ENCODE measurements at regions not wholly inside any gene's neighbourhood (a gene's known extent, or its start where the extent isn't known, plus 50 kb on each side); places are given as distances from the start of the nearest gene placed in this dataset.
"Not testable (repeated sequence)": the region's sequence is repeated elsewhere in the genome, so short reads cannot be mapped to it uniquely, and the experiment has no call there.

DNA sequence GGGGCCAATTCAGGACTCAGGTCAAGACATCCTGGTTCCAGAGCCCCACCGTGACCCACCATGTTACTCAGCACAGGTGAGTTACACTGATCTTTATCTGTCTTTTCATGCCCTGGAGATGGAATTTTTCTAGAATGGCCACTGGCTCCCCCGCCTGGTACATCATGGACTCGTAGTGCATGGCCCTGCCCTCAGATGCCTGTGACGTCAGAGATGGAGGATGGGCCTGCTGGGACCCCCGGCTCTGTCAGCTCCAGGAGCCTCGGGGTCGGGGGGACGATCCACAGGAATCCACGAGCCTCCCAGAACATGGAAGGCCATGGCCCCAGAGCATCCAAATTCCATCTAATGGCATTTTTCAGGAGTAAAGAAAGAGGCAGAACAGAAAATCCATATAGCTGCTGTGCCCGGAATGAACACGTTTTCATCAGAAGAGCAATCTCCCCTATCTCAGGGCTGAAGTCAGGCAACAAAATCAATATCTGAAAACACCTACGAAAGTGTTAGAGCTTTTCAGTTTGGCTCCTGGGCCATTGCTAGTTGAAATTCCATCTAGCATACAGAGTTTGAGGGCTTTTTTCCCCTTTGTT, 146.7 kb upstream of the SFSWAP start:
- not testable (repeated sequence) for DNase-seq

DNA sequence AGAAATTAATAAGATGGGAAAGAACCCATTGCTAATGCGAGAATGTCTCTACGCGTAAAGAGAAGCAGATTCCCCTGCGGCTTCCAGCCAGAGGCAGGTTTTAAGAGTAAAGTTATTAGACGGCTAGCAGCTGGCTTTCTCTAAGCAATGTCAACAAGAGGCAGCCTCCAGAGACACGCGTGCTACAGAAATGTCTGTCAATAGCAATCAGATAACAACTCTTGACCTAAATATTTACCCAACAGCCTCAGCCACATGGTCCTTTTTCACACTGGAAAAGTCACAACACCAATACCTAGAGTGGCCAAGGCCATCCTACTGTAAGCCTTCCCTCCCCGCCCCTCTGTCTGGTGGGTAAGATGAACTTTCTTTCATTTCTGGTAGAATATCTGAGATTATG, 146.0 kb upstream of the SFSWAP start:
- DNase-seq = no peak

DNA sequence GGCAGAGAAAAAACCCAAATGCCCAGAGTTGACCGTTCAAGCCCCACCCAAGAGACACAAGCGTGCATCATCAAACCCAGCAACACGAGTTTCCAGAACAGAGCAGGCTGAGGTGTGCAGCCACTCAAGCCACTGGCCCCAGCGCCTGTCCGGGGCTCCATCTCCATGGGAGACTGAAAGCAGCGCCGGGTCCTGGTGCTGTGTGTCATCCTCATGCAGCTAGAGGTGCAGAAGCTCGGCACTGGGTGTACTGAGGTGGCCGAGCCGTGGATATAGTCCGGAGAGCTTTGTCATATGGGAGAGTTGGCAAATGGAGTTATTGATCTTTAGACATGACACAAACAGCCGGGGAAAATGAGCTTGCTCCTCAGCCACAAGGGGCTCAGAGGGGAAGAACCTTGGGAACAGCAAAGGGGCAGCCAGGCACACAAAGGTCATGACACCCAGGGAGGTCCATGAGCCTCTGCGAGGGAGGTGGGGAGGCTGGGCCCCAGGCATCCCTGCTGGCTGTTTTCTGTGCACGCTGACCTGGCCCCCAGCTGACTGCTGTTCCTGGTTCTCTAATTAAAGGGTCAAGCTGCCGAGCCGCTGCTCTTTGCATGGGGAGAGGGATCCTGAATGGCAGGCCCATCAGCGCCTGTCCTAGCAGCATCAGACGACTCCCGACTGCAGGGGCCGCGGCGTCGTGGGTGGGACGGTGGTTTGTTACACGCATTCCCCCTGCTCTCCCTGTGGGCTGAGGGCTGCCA, 145.4 kb upstream of the SFSWAP start:
- DNase-seq = no peak

DNA sequence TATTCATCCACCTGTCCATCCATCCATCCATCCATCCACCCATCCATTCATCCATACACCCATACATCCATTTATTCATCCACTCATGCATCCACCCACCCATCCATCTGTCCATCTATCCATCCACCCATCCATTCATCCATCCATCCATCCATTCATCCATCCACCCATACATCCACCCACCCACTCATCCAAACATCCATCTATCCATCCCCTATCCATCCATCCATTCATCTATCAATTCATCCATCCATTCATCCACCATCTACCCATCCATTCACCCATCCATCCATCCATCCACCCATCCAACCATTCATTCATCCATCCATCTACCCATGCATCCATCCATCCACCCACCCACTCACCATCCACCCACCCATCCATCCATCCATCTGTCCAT, 142.6 kb upstream of the SFSWAP start:
- no peak for DNase-seq

DNA sequence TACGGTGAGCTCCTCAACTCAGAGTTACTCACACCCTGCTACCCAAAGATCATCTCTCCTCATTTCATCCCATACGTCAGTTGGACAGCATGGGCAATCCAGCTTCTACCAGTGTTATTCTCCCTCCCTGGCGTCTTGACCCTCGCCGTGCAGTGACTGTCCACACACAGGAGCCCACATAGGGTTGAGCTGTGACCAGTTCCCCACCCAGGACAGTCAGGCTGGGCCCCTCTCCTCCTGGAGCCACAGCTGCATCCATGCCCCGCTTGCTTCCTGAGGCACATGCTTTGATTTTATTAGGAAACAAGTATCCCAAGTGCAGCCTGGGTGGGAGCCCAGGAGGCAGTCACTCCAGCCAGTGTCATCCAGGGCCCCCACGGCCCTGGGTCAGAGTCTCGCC, 140.3 kb upstream of the SFSWAP start:
- DNase-seq = no peak

DNA sequence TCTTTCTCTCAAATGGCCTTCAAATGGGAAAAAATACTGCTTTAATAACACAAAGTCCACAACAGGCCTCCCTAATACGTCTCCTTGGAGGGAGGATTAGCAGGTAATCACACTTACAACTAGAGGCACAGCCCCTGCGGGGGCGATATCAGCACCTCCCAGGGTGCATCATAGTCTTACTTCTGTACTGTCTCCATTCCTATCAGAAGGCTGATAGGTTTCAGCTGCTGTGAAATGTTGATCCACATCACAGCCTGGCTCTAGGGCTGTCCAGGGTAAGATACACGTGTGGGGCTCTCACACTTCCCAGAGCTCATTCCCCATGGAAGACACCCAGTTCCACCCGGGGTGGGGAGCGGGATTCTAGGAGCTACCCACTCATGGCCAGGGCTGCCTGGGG, 139.1 kb upstream of the SFSWAP start:
- no peak for DNase-seq

DNA sequence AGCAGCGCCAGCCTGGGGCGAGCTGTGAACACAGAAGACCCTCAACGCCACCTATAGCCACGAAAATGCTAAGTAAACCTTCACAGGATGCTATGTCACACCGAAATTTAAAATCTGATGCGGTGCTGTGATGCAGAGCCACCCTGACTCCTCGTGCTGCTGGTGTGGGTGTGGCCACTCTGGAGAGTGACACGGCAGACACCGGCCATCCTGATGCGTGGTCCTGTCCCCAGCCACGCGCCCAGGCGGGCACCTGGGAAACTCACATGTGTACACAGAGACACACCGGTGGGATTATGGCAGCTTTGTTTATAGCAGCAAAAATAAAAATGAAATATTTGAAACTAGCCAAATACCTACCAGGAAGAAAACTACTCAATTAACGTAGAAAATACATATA, 138.3 kb upstream of the SFSWAP start:
- DNase-seq = no peak

DNA sequence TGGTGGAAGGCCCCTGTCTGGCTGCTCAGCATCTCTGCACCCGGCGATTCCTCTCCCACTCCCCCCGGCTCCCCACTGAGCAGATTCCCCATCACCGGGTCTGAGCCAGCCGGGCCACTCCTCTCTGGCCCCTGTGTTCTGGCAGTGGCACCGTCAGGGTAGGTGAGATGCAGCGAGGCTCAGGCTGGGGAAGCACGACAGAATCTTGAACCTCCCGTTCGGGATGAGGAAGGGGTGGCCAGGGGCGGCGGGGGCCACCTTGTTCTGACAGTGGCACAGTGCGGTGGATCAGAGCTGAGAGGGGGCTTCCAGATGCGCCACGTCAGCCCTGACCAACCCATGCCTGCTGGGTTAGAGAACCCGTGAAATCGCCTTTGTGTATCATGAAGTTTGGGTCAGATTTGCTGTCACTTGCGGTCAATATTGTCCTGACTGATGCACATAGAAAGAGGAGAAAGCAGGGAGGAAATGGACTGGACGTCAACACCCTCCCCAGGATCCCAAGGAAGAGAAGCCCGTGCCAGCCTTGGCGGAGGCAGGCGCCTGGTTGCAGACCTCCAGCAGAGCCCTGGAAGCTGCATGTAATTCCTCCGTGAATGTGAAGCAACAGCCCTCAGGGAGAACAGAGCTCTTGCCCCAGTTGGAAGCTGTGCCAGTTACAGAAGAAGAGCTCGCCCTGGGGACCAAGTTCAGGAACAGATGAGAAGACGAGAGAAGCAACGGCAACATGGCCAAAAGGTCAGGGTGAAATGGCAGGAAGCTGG, 137.1 kb upstream of the SFSWAP start:
- DNase-seq = no peak

DNA sequence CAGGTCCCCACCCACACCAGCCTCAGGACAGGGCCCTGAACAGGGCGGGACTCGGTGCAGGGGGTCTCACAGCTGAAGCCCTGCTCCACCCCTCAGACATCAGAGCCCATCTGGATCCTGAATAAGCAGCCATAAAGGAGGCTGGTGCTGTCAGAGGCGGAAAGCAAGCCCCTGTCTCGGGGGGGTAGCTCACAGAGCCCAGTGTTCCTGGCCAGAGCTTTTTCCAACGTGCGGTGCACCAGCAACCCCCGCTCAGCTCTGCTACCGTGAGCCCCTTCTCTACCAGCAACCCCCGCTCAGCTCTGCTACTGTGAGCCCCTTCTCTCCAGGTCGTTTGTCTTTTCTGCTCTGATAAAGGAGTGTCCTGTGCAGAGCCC, 136.5 kb upstream of the SFSWAP start:
- no peak for DNase-seq

DNA sequence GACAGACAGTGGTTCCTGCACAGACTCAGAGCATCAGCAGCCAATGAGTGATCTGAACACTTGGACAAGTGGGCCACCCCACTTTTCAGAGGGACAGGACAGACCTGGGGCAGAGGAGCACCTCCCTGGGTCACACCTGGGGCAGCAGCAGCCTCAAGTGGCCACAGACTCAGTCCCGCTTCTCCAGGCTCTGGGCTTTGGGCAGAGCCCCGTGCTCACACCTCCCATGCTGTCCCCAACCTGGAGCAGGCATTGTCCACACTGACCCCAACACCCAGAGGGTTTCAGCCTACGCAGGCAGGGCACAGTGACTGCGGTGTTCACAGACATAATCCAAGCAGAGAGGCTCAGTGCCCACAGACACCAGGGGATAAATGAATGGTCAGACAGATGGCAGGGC, 135.5 kb upstream of the SFSWAP start:
- DNase-seq = no peak

DNA sequence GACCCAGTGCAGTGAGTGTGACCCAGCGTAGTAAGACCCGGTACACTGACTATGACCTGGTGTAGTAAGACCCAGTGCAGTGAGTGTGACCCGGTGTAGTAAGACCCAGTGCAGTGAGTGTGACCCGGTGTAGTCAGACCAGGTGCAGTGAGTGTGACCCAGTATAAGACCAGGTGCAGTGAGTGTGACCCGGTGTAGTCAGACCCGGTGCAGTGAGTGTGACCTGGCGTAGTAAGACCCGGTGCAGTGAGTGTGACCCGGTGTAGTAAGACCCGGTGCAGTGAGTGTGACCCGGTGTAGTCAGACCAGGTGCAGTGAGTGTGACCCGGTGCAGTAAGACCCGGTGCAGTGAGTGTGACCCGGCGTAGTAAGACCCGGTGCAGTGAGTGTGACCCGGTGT, 134.2 kb upstream of the SFSWAP start:
- DNase-seq = not testable (repeated sequence)

DNA sequence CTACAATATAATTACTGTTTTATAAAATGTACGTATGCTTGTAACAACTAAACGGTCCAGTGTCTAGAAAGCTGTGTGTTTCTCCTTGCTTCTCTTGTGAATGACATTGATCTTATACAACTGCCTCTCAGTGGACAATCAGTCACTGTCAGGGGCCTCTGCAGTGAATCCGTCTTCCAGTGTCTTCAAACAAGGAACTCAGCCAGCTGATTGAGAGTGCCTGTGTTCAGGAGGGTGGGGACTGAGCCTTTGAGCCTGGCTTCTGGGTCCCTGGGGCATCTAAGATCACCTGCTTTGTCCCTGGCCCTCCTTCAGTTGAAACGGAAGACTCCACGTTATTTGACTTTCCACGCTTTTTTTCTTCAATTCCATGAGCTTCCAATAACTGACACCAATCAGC, 133.1 kb upstream of the SFSWAP start:
- no peak for DNase-seq

DNA sequence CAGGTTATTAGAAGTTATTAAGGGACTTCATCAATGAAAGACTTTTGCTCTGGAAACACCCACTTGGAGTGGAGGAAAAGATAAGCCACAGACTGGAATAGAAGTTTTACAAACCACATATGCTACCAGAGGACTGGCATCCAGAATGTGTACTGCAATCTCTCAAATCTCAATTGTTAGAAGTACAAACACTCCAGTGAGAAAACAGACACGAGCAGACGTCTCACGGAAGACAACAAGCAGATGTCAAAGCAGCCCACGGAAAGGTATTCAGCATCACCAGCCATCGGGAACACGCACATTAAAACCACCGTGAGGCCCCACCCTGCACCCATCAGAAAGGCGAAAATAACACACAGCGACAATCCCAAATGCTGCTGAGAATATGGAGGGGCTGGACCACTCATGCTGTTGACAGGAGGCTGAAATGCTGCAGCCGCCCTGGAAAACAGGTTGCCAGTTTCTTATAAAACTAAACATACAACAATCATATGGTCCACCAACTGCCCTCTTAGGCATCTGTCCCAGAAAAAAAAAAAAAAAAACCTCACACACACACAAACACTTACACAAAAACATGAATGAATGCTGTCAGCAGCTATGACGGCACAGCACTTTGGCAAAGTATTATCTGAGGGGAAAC, 131.9 kb upstream of the SFSWAP start:
- DNase-seq = no peak

DNA sequence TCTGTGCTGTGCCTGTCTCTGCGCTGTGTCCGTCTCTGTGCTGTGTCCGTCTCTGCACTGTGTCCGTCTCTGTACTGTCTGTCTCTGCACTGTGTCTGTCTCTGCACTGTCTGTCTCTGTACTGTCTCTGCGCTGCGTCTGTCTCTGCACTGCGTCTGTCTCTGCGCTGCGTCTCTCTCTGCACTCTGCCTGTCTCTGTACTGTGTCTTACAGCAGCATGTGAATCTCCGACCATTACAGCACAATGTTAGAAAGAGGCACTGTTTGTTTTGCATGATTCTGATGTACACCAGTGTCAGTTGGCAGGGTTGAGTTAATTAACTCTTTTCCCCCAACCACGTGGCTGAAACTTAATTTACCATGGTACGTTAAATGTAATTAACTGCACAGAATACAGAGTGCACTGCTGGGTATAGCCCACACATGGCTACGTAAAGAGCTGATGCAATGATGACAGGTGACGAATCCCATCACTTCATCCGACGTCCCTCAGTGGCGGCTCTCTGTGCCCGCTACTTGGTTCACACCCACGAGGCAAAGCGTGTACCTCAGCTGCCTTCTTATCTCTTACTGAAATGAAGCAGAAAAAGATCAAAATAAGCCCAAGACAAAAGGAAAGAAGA, 127.7 kb upstream of the SFSWAP start:
- DNase-seq = no peak

DNA sequence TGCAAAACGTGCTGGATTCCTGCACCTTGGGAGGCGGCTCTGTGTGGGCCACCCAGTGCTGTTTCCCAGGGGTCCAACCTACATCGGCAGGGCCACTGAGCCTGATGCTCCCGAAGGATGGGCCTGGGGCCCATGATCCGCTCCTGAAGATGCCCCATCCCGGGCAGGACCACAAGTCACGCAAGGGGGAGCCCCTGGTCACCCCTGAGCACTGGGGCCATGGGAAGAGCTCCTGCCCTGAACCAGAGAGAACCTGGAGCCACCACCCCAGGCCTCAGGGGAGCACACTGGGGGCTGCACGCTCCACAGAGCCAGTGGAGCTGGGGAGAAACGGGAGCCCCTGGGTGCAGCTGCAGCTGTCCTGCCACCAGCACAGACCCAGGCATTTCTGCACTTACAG, 124.6 kb upstream of the SFSWAP start:
- no peak for DNase-seq

DNA sequence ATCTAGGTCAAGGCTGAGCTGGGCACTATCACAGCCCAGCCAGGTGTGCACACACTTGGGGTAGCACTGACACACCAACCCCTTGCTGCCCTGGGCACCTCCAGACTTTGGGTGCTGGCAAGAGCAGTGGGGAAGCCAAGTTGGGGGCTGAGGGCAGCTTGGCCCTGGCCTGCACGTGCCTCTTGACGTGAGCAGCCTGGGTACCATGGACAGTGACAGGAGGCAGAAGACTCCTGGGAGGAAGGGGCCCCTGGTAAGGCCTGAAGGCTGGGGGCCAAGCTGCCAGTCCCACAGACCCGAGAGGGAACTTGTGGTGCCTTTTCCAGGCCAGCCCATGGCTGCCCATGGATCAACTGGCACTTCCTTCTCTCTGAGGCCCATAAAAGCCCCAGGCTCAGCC, 124.1 kb upstream of the SFSWAP start:
- DNase-seq = no peak

DNA sequence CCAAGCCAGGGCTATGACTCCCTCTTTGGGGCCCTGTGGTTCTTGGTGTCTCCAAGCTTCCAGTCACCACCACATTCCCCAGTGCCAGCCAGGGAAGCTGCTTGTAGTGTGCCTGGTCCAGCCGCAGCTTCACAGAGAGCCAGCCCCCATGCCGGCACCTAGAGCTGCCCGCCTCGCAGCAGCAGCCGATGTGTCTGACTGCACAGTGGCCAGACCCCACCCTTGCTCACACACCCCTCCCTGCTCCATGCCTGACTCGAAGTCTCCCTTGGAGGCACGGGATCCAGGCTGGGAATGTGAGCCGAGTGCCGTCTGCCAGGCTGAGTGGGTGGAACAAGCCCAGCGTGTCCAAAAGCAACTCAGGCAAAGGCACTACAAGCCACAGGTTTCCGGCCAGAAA, 123.3 kb upstream of the SFSWAP start:
- DNase-seq = no peak

DNA sequence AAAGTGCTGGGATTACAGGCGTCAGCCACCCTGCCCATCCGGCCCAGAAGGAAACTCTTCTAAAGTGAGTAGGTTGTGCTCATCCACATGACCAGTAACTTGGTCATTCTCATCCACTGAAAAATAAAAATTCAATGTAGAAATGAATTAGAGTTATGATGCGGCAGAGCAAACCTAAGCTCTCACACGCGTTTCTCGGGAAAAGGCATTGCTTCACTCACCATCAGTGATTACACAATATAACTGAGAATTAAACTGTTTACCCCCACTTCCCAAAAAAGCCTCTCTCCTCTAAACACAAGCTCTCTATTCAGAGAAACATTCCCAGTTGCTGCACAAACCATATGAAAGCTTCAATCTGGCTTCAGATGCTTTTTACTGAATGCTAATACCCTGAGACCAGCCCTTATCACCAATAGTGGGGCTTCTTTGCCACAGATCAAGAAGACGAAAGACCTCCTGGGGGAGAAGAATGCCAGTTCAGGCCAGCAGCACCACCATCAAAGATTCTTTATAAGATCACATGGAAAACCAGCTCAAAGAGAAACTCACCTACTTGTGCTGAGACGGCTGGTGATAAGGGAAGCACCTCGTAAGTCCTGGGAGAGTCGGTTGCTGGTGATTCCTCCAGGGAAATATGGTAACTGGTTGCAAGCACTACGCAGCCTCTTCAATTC, 121.5 kb upstream of the SFSWAP start:
- DNase-seq = no peak

DNA sequence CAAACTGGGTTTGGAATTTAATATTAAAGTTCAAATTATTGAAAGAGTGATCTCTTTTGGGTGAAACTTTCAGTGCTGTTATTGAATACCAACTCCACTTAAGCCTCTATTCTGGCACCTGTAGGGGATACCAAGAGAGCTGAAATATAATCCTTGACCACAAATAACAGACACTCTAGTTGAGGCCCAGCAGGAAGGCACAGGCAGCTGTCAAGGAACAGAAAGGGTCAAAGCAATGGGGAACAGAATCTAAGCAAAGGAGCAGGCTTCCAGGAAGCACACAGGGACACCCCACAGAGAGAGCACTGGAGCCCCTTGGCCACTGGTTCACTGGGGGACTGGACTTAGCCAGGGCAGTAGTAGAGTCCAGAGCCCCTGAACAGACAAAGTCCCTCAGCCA, 120.9 kb upstream of the SFSWAP start:
- no peak for DNase-seq

DNA sequence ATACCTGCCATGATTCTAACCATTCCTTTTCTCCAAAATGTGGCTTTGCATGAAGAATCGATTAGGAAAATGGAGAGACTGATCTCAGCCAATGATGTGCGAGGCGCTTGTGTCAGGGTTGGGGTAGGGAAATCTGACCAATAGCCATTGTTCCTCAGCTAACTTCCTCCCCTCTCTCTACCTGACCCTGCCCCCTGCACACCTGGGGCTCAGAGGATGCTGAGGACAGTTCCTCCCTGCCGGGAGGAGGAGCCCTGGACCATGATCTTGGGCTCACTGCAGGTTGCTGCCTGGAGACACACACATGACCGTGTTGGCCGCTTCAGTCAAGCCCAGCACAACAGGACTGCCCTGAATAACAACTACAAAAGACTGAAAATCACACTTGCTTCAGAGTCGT, 119.8 kb upstream of the SFSWAP start:
- DNase-seq = no peak

DNA sequence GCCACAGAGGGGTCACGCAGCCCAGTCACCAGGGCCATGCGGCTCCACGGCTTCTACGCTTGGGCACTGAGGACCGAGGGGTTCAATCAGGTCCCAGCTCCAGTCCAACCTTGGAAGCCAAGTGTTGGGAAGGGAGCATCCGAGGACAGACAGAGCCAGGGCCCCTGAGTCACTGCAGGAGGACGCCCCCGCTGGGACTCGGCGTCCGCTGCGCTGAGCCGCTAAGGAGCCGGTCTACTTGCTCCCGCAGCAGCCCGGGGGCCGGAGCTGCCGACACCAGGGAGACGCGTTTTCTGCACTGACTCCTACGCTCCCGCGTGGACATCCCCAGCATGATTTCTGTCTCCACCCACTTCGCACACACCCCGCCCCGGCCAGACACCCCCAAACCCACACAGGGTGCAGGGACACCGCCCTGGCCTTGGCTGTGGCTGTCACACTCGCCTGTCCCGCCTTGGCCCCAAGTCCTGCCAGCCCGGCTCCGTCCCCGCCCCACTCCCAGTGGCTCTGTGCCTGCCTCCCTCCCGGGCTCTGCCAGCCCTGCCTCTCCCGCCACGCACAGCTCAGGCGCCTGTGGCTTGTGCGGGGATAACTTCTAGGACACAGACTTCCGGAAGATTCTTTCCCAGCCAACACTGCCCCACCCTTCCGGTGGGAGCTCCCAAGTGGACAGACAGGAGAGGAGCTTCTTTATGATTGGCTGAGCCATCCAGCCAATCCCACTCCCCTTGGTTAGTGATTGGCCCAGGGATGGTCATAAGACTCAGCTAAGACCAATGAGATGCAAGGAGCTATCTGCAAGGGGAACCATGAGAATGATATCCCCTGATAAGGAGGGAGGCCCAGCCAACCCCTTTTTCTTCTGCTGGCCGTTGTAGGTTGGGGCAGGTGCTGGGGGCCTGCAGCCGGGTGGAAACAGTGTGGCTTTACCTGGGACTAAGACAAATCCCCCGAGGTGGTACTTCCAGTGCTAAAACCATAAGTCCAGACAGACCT, 118.9 kb upstream of the SFSWAP start:
- DNase-seq = no peak

DNA sequence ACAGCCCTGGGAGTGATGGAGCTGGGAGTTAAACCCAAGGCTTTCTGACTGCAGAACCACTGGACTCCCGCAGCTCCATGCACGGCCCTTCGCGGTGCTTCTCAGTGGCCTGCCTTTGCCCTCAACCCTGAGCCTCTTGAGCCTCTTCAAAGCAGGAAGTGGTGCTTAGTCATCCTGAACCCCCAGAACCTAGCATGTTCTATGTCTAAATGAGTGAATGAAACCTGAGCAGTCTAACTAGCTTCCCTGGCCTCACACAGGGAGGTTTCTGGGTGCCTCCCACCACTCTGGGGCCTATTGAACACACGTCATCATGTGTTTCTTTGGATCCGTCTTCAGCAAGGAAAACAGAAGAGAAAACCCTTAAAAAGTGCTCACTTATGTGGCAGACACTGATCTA, 117.9 kb upstream of the SFSWAP start:
- no peak for DNase-seq
